GM04504 (cell line): ENCODE measurements at regions not wholly inside any gene's neighbourhood (a gene's known extent, or its start where the extent isn't known, plus 50 kb on each side); places are given as distances from the start of the nearest gene placed in this dataset.
"Not testable (repeated sequence)": the region's sequence is repeated elsewhere in the genome, so short reads cannot be mapped to it uniquely, and the experiment has no call there.

Experiments
- DNase-seq: peaks from one replicate; pipeline ENCODE4 v3.0.0-alpha.2; 2012; ENCODE audit warnings: low read depth

DNA sequence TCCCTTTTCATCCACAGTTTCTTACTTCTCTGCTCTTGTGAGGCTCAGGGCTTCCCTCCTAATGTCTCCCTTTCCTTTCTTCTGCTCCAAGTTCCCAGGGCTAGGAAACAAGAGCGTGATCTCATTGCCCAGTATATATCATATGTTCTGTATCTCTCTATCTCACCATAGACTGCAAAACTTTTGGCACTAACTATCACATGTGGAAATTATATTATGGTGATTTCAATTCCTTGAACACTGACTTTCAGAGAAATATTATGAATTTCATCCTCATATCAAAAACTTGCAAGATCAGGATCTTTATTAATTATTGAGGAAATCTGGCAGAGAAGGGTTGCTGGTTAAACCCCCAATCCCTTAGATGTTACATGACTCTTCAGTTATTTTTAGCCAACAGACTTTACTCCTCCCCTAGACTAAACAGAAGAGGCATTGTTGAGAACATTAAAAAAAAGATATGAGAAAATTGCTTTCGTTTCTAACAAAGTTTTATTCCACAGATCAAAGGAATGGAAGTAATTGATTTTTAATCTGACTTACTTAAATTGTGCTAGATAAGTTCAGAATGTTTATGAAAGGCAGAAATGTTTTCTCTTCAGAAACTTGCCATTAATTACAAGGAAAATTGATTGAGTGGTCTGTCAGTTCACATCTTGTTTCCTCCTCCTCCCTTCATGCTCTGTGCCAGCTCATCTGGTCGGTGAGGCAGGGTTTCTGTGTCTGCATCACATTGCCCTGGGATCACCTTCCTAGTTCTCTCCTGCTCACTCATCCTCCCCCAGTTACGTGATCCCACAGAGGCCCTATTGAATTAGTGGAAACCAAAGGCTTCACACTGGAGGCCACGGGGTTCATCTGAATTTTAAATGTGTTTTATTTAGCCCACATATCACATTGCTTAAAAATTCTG lies 378.5 kb downstream of the LMO7 start:
- no peak for DNase-seq

- DNase-seq: no peak
Observed at GRCh38 chr13:76012091-76012721, 376.1 kb downstream of the LMO7 start.

DNA sequence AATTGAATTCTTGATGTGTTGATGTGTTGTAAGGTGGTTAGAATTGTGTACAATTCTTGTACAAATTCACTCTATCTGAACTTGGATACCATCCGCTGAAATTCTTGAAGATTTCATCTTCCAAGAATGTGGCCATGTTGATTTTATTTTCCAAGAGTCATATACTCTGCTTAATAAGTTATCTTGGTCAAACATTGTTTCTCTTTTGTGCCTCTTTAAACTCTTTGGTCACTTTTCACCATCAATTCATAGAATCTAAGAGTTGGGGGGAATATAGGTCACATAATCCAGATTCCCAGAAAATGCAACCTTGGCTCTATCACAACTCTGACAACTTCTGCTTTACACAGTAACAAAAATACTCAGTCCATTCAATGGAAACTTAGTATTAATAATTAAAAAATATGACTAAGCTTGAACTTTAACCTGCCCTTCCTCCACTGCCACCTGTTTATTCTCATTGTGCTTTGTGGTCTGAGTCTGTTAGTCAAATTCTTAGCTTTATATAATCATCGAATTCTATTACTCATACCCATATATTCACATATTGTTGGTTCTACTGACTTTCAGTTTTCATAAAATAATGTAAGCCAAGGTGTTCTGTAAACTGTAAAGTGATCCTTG lies 373.2 kb downstream of the LMO7 start:
- DNase-seq: no peak

DNA sequence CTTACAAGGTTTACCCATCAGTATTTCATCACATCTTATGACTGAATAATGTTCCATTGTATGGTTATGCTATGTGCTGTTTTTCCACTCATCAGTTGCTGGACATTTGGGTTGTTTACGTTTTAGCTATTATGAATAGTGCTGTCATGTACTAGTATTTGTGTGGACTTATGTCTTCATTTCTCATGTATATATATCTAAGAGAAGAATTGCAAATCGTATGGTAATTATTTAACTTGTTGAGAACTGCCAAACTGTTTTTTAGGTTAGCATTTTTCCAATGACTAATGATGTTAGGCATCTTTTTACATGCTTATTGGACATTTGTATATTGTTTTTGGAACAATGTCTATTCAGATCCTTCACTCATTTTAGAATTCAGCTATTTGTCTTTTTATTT lies 368.3 kb downstream of the LMO7 start:
- no peak for DNase-seq

GRCh38 chr13:76000131-76000530 lies 364.0 kb downstream of the LMO7 start:
- no peak for DNase-seq

GRCh38 chr13:75996582-75996981 lies 360.5 kb downstream of the LMO7 start:
- DNase-seq: no peak

- no peak for DNase-seq
Observed at GRCh38 chr13:75995966-75996365, 359.8 kb downstream of the LMO7 start.

DNA sequence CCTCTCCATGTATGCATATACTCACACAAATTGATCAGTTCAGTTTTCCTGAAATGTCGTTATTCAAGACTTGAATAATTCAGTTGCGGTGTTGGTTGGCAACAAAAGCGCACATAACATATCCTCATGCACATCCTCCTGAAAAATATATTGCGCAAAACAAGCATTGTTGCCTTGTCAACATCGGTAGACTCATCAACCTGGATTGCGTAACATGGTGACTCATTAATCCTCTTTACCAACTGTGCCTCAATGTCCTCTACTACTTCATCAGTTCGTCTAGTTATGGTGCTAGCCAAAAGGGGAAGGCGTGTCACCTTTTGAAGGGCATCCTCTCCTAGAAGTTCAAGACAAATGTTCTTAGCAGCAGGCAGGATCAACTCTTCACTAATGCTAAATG lies 357.7 kb downstream of the LMO7 start:
- DNase-seq: no peak

- no peak for DNase-seq
Observed at GRCh38 chr13:75993241-75993640, 357.1 kb downstream of the LMO7 start.

GRCh38 chr13:75986818-75987217 lies 350.7 kb downstream of the LMO7 start:
- DNase-seq: no peak

- no peak for DNase-seq
Observed at GRCh38 chr13:75985132-75985531, 349.0 kb downstream of the LMO7 start.

DNA sequence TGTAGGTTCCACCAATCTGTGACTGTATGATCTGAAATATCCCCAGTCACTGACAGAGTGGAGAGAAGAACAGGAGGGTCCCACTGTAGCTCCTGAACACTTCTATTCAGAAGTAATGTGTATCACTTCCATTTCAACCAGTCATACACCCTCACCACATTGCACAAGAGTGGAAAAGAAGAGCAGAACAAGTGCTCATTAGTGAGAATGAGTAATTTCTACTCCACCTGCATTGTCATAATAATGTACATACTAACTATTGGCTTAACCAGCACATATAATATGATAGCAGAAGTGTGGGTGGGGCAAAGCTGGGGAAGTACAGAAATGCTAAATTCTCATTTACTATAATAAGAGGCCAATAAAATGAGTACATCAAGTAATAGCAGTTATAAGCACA lies 342.7 kb downstream of the LMO7 start:
- no peak for DNase-seq

DNA sequence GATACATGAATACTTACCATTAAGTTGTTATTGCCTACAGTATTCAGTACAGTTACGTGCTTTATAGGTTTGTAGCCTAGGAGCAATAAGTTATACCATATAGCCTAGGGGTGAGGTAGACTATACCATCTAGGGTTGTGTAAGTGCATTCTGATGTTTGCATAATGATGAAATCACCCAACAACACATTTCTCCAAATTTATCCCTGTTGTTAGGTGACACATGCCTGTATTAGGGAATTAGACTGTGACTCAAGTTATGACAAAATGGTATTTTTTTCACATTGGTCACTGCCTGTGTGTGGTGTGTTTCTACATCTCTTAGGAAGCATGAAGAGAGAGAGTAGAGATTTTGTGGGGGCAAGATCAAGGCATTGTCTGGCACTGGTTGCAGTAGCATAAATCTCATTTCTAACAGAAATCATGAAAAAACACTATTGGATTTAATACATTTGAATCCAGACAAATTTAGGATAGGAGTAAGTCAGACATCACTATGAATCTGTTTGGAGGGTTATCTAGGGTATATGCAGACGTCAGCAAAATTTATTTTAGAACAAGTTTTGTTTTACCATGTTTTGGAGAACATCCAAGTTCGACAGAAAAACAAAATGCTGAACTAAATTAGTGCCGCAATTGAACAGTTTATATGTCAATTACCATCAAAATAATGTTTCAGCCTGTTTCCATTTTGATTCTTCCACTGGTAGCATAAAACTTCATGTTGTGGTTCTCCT lies 332.1 kb downstream of the LMO7 start:
- peak; percentile 10 for DNase-seq

DNA sequence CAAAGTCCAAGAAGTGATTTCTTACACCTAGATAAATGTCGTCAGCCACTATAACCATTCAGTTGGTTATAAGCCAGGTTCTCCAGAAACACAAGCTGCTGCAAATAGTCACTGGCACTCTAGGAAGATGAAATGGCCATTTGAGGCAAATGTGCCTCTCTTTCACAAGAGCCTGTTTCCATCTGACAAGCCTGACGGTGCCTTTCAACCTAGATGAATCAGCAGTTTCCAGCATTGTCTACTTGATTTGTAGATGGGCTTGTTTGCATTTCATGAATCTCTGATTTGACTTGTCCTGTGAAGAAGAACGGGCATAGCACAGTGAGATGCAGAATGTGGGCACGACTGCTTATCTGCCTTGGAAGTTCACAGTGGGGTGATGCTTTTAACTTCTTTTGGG lies 327.2 kb downstream of the LMO7 start:
- DNase-seq: no peak

DNA sequence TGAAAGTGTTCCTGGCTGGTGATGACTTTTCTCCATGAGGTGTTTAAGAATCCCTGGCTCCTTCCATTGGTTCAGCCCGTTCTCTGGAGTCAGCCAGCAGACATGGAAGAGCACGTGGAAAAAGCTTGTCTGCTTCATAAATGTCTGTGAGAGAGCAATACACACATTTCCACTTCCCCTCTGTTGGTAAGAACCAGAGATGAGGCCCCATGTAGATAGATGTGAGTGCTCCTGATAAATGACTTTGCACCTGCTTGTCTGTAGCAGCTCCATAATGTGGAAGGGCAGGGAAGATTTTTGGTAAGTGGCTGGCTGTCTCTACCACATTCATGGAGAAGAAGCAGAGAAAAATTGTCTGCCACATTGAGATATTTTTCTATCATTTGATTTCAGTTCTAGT lies 325.8 kb downstream of the LMO7 start:
- no peak for DNase-seq

- no peak for DNase-seq
Observed at GRCh38 chr13:75960538-75960994, 324.4 kb downstream of the LMO7 start.

DNA sequence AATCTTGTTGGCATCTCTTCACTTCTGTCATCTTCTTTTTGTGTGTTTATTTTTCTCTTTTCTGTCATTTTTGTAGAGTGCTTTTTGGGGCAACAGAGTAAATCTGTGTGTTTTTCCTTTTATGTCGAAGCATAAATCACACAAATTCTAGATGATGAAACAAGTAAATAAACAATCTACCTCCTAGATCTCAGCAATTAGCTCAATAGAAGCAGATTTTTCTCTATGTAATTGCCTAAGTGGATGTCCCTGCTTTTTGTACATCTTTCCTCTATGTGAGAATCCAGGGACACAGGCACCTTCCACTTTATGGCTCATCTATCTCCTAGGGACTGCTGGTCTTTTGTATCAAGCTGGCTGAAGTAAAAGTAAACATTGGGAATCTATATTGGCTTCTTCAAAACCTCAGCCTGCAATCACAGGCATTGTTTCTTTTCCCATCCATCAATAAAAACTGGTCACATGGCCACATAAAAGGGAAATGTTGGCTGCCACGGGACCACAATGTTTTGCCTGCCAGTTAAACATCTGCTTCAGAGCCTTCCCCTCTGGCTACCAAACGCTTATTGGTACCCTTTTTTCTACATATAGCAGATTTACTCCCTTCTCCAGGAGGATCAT lies 323.8 kb downstream of the LMO7 start:
- DNase-seq: no peak

- not testable (repeated sequence) for DNase-seq
Observed at GRCh38 chr13:75953589-75953988, 317.5 kb downstream of the LMO7 start.

DNA sequence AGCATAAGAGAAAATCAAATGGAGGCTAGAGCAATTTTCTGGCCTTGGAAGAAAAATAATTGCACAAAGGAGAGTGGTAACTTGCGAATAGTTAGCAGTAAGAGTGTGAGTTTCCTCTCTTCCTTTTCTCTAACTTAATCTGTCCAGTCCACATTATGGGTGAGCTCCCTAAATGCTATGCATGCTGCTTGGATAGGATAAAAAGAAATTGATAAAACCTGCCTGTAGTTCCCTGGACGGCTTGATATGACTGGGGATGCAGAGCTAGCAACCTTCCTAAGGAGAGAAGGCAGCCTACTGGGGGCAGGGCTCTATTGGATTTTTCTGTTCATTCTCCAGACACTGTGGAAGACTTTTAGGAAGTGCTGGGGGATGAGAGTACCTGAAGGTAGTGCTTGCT lies 311.3 kb downstream of the LMO7 start:
- DNase-seq: no peak

DNA sequence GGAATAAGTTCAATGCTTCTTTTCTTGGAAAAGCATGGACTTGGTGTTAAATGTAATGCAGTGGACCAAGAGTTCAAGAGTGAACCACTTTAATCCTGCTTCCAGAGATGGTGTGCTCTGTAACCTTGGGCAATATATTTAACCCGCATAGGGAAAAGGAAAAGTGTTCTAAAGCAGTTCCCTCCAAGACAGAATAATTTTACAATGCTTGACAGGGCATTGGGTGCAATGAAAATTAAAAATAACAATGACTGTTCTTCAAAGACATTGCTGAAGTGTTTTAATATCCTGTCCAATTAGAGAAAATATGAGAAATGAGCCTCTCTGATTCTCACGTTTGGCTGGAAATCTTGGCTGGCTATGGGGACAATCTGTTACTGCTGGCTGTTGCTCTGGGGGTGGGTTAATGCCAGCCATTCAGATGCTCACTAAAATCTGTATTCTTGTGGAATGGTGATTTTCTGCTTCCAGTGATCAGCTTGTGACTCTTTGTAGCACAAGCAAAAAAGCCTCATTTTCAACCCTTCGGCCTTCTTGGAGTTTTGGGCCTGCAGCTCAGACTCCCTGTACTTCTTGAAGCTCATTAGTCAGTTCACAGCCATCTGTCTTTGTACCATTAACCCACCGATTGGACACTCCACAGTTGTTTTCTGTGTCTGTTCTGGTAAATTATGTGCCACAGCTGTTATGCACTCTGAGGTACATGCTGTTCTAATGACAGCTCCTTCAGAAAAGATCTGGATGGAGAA lies 310.6 kb downstream of the LMO7 start:
- no peak for DNase-seq

DNA sequence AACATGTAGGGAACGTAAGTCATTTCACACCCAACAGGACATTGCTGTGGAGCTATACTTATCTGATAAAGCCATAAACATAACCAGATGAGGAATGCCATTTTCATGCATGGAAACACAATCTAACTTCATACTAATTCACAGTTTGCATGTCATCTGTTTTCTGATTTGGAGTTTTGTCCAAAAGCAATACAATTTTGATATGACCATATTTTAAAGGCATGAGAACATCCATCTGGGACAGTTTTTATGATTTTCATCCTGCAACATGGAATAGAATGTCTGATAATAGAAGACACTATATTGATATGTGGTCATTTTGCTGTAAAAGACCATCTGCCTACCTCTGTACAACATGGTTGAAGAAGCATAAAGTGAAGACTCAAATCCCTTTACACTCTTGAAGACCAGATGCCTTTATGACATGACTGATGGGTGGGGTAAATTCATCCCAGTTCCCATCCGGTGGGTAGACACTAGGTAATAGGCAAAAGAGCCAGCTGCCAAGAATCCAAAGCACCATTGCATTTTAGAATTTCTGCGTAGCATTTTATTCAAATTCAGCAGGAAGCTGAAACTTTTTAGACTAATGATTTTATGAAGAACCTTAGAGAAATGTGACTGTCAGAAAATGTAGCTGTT lies 309.8 kb downstream of the LMO7 start:
- DNase-seq: no peak
